NCI-H526 (cell line): ENCODE measurements at regions not wholly inside any gene's neighbourhood (a gene's known extent, or its start where the extent isn't known, plus 50 kb on each side); places are given as distances from the start of the nearest gene placed in this dataset.
"Not testable (repeated sequence)": the region's sequence is repeated elsewhere in the genome, so short reads cannot be mapped to it uniquely, and the experiment has no call there.

ENCODE experiments used
- DNase-seq, 2 experiments: peaks; one replicate each; lab custom pipeline; 2025; lab: John Stamatoyannopoulos, UW

DNA sequence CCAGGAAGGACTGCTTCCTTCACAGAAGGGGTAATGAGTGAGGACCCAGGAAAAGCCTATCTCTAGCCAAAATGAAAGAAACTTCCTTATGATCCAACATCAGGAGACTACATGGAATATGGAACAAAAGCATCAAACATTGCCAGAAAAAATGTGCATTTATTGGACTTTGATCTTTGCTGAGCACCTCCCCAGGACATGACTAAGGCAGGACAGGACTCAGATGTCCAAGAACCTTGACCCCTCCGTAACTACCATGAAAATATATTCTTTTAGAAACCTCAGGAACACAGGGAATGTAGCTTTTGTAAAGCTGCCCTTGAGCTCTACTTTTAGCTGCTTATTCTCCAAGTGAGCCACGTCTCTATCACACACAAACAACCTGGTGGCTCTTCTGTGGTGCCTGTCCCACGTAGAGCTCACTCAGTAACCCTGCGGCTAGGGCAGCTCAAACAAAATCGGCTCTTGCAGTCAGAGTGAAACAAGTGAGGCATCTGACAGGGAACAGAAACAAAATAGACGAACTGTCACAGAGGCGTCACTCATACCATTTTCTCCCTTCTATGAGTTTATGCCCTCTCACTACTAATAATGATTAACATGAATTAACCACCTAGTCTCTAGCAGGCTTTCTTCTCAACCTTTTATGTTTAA, 471.5 kb upstream of the API5 start:
- DNase-seq = no peak

DNA sequence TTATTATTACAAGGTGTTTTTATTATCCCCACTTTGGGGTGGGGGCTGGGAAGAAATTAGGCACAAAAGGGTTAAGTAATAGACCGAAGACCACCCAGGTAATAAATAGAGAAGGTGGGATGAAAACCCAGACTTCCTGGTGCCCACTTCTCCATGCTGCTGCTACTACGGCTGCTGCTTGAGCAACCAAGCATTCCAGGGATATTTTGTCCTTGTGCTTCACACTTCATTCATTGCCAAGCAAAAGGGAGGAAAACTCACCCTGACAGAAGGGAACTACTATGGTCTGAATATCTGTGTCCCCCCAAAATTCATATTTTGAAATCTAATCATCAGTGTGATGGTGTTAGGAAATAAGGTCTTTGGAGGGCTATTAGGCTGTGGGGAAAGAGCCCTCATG, 470.9 kb upstream of the API5 start:
- no peak for DNase-seq

DNA sequence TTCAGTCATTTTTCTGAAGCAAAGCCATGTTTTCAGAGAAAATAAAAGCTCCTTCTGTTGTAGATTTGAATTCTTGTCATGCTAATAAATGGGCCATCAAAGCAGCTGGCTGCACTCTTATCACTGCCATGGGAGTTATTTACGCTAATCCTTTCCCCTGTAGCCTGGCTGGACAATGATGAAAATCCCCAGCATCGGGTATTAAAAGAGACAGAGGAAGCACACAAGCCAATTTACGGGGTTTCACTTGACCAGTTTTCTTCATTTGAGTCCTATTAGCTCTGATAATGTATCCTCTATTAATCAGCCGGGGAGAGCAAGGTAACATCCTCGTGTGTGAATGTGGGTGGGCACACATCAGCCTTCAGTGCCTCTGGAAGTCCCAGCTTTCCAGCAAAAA, 470.2 kb upstream of the API5 start:
- no peak for DNase-seq

DNA sequence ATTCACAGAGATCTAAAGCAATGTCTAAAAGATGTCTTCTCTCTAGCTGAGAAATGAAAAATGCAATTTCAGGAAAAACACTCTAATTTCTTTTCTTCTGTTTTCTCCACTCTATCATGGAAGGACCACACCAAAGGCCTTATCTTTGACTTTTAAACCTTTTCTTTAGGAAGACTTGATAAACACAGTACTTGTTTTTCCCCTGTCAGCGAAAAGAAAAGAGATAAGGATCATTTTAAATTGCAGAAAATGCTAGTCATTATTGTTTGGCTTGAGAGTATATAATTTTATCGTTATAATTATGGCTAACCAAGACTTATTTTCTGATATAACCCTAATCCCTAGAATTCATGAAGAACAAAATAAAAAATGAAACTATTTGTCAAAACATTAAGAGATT, 462.4 kb upstream of the API5 start:
- DNase-seq = no peak

DNA sequence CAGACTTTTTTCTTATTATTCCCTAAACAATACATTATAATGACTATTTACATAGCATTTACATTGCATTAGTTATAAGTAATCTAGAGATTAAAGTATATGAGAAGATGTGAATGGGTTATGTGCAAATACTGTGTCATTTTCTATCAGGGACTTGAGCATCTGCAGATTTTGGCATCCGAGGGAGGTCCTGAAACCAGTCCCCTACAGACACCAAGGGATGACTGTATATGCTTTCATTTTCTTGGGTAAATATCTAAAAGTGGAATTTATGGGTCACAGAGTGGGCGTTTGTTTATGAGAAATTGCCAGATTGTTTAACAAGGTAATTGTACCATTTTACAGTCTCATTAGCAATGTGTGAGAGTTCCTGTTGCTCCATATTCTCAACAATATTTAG, 454.5 kb upstream of the API5 start:
- DNase-seq = no peak

DNA sequence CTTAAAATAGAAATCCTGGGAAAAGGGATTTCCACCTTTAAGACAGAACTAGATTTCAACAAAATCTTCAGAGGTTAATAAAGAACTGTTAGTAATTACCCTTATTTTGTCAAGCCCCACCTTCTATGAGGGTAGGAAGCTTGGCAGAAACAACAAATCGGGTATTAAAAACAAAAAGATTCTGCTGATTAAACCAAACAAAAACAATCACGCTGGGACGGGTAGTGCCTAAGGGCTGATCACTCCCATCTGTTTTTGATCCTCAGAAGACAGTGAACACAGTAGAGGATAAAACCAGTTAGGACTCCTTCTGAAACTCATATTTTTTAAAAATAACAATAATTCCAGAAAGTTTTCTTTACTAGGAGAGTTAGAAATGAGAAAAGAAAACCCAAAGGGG, 441.3 kb upstream of the API5 start:
- no peak for DNase-seq

DNA sequence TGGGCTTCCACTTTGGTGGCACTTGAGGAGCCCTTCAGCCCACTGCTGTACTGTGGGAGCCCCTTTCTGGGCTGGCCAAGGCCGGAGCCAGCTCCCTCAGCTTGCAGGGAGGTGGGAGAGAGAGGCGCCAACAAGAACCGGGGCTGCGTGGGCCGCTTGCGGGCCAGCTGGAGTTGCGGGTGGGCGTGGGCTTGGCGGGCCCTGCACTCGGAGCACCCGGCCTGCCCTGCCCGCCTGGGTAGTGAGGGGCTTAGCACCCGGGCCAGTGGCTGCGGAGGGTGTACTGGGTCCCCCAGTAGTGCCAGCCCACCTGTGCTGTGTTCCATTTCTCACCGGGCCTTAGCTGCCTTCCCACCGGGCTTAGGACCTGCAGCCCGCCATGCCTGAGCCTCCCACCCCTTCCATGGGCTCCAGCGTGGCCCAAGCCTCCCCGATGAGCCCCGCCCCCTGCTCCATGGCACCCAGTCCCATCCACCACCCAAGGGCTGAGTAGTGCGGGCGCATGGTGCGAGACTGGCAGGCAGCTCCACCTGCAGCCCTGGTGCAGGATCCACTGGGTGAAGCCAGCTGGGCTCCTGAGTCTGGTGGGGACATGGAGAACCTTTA, 437.9 kb upstream of the API5 start:
- DNase-seq = not testable (repeated sequence)

DNA sequence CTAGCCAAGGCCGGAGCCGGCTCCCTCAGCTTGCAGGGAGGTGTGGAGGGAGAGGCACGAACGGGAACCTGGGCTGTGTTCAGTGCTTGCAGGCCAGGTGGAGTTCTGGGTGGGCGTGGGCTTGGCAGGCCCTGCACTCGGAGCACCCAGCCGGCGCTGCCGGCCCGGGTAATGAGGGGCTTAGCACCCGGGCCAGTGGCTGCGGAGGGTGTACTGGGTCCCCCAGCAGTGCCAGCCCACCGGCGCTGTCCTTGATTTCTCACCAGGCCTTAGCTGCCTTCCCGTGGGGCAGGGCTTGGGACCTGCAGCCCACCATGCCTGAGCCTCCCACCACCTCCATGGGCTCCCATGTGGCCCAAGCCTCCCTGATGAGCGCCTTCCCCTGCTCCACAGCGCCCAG, 430.5 kb upstream of the API5 start:
- not testable (repeated sequence) for DNase-seq

DNA sequence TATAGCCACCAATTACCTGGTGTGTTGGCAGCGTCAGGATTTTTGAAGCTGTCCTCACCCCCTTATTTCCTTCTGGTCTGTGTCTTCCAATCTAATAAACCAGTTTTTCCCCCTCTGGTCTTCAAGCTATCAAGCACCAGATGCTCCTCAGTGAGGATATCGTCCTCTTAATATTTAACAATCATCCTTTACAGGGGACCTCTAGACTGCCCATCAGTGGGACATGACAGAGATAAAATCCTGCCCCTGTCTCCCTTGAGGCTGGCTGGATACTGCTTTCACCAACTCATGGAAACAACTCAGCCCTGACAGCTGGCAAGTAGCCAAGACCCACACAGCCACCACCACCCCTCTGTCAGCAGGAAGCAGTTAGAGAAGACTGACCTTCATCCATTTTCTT, 421.0 kb upstream of the API5 start:
- DNase-seq = no peak

DNA sequence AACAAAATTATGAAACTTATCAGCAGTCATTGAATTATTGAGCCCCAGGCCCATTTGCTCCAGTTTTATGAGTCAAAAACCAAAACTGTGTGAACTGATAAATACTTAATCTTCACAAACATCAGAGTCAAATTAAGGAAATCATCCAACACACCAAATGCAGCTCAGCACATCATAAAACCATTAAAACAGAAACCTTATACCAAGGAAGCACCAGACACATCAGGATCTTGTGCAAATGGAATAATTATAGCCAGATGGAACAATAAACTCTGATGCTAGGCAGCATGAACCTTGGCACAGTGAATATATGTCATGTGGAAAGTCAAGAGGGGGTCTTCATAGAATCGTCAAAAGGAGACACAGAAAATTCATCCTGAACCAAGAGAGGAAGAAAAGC, 410.7 kb upstream of the API5 start:
- DNase-seq = no peak

DNA sequence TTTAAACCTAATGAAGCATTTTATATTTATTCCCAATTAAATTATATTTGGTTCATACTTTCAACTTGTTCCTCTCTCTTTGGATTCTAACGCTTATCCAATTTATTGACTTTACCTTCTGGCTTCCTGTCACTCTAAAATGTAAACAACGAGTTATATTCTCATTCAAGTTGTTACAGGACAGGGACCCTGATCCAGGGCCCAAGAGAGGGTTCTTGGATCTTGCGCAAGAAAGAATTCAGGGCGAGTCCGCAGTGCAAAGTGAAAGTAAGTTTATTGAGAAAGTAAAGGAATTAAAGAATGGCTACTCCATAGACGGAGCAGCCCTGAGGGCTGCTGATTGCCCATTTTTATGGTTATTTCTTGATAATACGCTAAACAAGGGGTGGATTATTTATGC, 405.6 kb upstream of the API5 start:
- DNase-seq = no peak

DNA sequence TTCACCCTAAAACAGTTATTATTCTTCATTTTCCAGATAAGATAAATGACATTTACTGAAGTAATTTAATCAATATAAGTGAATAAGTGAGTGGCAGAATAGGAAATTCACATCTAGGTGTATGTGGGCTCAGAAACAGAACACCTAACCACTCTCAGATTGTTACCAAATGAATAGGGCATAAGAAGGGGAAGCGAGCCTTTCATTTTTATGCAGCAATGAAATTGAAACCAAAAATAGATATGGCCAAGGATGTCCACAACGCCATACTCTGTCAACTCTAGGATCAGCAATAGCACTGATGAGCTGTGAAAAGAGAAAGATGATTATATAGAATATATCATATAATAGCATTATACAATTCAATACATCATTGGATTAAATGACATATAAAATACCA, 398.1 kb upstream of the API5 start:
- DNase-seq = no peak

DNA sequence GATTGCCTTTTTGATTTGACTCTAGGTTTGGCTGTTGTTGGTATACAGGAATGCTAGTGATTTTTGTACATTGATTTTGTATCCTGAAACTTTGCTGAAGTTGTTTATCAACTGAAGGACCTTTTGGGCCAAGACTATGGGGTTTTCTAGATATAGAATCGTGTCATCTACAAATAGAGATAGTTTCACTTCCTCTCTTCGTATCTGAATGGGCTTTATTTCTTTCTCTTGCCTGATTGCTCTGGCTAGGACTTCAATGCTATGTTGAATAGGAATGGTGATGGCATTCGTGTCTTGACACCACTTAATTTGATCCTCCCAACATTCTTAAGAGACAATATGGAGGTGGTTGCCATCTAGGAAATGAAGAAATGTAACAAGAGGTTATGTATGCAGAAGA, 388.1 kb upstream of the API5 start:
- no peak for DNase-seq

DNA sequence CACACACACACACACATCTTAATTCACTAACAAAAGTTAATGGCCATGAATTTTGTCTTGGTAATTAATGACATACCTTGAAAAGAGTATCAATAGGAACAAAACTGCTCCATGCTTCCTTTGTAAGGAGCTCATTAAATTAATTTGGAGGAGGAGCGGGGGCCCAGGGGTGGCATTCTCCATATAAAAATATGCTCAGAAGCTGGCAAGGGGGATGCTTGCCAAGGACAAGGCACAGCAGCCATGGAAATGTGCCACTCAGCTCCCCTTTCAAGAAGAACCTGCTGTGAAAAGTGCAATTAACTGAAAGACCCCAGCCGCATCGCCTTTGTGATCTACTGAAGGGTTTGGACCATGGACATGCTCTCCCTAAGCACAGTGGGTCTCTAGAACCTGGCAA, 385.9 kb upstream of the API5 start:
- DNase-seq = no peak

DNA sequence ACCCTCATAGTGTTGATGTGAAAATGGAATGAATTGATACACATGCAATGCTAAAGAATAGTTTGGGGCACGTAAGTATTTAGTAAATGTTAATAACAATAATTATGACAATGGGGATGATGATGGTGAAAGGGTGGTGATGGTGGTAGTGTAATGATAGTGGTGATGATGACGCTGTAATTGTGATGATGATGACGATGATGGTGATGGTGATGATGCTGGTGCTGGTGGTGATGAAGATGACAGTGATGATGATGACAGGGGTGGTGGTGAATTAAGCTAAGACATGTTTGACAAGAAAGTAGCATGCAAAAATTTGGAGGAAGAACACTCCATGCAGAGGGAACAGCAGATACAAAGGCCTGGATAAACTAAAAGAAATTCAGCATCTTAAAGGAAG, 364.4 kb upstream of the API5 start:
- DNase-seq = no peak

DNA sequence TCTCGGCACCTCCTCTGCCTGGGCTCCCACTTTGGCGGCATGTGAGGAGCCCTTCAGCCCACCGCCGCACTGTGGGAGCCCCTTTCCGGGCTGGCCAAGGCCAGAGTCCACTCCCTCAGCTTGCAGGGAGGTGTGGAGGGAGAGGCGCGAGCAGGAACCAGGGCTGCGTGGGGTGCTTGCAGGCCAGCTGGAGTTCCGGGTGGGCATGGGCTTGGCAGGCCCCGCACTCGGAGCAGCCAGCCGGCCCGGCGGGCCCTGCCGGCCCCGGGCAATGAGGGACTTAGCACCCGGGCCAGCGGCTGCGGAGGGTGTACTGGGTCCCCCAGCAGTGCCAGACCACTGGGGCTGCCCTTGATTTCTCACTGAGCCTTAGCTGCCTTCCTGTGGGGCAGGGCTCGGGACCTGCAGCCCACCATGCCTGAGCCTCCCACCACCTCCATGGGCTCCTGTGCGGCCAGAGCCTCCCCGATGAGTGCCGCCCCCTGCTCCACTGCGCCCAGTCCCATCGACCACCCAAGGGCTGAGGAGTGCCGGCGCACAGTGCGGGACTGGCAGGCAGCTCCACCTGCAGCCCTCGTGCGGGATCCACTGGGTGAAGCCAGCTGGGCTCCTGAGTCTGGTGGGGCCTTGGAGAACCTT, 361.9 kb upstream of the API5 start:
- not testable (repeated sequence) for DNase-seq

DNA sequence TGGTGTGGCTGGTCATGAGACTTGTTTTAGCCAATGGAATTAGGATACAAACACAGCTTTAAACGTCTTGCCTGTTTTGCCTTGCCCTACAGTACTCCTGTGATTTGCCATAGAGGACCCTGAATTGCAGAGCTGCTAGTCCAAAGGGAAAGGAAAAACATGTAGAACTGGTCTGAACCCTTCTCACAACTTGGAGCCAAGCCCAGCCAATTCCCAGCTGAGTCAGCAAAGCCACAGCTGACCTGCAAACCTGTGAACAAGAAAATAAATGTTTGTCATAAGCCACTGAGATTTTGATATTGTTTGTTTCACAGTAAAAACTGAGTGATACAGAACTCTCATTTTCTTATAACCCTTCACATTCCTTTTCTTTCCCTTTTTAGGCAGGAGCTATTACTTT, 360.5 kb upstream of the API5 start:
- no peak for DNase-seq

DNA sequence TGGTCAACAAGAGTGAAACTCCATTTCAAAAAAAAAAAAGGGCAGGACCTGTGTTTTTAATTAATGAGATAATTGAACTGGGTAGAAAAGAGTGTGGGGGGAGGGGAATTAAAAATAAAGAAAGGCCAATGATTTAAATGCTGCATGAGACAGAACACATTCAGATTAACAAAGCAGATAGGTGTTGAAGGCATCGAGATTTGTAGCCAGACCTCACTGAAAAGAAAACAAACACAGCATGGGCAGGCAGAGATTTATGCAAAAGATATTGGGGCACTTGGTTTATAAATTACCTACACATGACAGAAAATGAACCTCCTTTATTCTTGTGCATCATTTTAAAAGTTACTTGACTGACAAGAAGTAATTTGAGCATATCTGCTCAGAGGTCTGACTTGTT, 354.0 kb upstream of the API5 start:
- DNase-seq = no peak

DNA sequence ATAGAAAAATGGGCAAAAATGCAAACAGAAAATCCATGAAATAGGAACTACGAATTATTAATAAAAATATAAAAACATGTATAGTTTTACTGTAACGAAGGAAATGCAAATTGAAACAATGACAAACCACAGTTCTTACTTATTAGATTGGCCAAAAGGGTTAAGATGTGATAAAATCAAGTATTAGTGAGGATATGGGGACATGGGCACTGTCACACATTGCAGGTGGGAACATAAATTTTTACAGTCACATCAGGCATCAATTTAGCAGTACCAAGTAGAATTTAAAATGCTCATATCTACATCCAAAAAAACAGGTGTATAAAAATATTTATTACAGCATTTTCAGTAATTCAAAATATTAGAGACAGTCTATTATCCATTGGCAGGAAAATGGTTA, 353.2 kb upstream of the API5 start:
- DNase-seq = no peak

DNA sequence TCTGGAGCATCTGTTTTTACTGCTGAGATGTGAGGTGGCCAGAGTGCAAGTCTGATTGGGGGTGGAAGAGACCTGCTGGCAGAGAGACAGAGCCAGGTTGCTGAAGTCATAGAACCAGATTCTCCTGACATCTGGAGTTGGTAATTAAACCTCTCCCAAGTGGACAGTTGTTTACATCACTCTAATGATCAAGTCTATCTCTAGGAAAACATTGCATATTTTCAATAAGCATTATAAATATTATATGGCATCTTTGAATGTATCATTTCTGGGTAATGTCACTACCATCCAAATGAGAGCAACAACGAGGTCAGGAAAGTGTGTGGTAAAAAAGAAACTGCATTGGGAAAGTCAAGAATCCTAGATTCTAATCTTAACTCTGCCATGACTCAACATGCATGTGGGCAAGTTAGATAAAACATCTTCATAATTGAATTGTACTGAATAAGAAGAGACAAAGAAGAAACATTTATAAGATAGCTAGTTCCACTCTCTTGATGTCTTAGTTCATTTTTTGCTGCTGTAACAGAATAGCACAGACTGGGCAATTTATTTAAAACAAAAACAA, 351.2 kb upstream of the API5 start:
- DNase-seq = no peak

DNA sequence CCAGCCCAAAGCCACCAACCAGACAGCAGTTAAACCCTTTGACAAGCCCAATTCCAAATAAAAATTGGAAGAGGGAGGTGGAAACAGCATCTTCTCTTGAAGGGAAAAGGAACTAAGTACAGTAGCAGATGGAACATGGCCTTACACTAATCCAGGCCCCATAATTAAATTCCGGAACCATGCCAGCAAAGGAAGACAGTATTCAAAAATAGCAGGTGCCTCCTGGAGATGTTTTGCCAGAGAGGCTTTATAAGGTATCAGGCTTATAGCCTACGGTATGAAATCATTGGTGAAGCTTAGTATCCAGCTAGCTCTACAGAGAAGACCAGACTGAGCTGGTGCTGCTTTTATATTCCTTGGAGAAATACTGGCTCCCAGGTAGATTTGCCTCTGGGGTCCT, 344.1 kb upstream of the API5 start:
- DNase-seq = no peak

DNA sequence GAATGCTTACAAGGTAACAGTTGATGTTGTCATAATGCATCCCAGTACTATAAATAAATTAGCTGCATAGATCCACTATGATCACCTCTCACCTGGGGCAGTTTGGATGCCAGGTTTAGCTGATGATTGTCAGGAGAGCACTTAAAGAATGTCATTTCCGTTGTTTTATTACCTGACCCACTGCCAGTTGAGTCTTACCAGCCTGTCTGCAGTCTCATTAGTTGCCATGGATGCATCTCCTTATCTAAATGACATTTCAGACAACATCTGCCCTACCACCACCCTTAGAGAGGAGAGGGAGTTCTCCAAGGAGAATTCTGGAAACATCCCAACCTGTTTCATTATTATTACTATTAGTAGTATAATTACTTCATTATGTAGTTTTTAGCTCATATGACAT, 339.1 kb upstream of the API5 start:
- no peak for DNase-seq

DNA sequence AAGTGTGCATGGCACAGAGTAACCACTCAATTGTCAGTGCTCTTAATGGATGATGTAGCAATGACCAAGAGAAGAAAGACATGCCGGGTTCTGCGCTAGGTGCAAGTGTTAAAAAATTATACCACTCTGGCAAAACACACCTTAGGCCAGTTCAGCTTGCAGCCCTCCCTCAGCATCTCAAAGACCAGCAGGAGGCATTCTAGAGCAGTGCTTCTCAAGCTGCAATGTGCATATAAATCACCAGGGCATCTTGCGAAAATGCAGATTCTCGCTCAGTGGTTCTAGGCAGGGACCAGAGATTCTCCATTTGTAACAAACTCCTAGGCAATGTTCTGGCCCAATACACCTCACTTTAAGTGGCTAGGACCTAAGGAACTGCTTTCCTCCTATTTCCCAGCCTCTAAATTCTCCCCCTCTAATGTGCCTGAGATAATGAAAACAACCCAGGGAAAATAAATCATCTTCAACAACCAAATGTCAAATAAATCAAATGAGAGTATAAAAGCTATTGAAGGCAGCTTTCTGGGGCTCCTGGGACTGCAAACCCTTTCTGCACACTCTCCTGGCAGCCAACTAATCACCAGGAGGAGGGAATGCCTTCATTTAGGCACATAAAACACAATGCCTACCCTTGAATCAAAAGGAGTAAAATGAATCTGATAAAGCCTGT, 337.2 kb upstream of the API5 start:
- DNase-seq = peak in 1 of 2 experiments; percentile 2
